Thymus (tissue), 11 donors: ENCODE measurements at regions not wholly inside any gene's neighbourhood (a gene's known extent, or its start where the extent isn't known, plus 50 kb on each side); places are given as distances from the start of the nearest gene placed in this dataset.

Source experiments
- DNase-seq, 9 donors: peaks; one replicate each; pipeline ENCODE4 v3.0.0-alpha.2; 2013; ENCODE audit warnings: low spot score in 9 of 9, low read depth in 6 of 9, missing footprints in 1 of 9
- H3K27ac ChIP-seq, 2 donors: one replicate each; pipeline ENCODE4 v1.5.1; 2013; ENCODE audit warnings: control low read depth in 1 of 2, low read depth in 1 of 2, low read length in 1 of 2, mild to moderate bottlenecking in 1 of 2, moderate library complexity in 1 of 2
- H3K27me3 ChIP-seq, 2 donors: one replicate each; pipeline ENCODE4 v1.5.1; 2013; ENCODE audit warnings: low read length in 1 of 2; ENCODE audit not compliant: control insufficient read depth in 2 of 2, insufficient read depth in 1 of 2
- H3K36me3 ChIP-seq, 2 donors: one replicate each; pipeline ENCODE4 v1.5.1; 2013; ENCODE audit warnings: low read length in 1 of 2, mild to moderate bottlenecking in 1 of 2, moderate library complexity in 1 of 2; ENCODE audit not compliant: control insufficient read depth in 2 of 2, insufficient read depth in 2 of 2
- H3K4me1 ChIP-seq, 2 donors: one replicate each; pipeline ENCODE4 v1.5.1; 2013; ENCODE audit warnings: low read length in 2 of 2; ENCODE audit not compliant: control insufficient read depth in 2 of 2, insufficient read depth in 2 of 2
- H3K4me3 ChIP-seq, 2 donors: one replicate each; pipeline ENCODE4 v1.5.1; 2013; ENCODE audit warnings: low read length in 2 of 2, control low read depth in 1 of 2, mild to moderate bottlenecking in 1 of 2
- H3K9me3 ChIP-seq, 2 donors: one replicate each; pipeline ENCODE4 v1.5.1; 2013; ENCODE audit warnings: low read length in 1 of 2, mild to moderate bottlenecking in 1 of 2; ENCODE audit not compliant: control insufficient read depth in 2 of 2, insufficient read depth in 1 of 2
- WGBS: extraction: QIAGEN DNeasy Blood & Tissue Kit; methylation state at CpG from one replicate; pipeline ENCODE4 v1.1.7; 2013; 5-methylcytosine and 5-hydroxymethylcytosine counted together
- donor health status: healthy.

- Histone ChIP-seq H3K27ac (no peak overlapping the region), H3K9me3 (no peaks in the 10 kb centered on the region), H3K4me1 (no peaks in the 10 kb centered on the region), H3K36me3 (no peaks in the 10 kb centered on the region), H3K27me3 (peaks cover 0 to 9% of the 10 kb centered on the region in 2 donors), H3K4me3 (no peak overlapping the region)
- WGBS = 90% methylated on average over 2 of the region's 2 CpGs
- DNase-seq = no peak
Measured at GRCh38 chr10:29144126-29144525, 144.7 kb upstream of the LYZL1 start.

GRCh38 chr10:29146311-29147100 lies 142.4 kb upstream of the LYZL1 start:
- WGBS = 91% methylated on average over 3 of the region's 3 CpGs
- no peak for DNase-seq
- H3K9me3 ChIP-seq = no peaks in the 10 kb centered on the region
- H3K27me3 ChIP-seq = peaks cover 0 to 9% of the 10 kb centered on the region in 2 donors
- no peak overlapping the region for H3K4me3 ChIP-seq
- no peaks in the 10 kb centered on the region for H3K4me1 ChIP-seq
- no peaks in the 10 kb centered on the region for H3K36me3 ChIP-seq
- H3K27ac ChIP-seq = no peak overlapping the region

- Histone ChIP-seq H3K36me3 (no peaks in the 10 kb centered on the region), H3K9me3 (no peaks in the 10 kb centered on the region), H3K4me3 (no peak overlapping the region), H3K27me3 (no peaks in the 10 kb centered on the region), H3K27ac (no peak overlapping the region), H3K4me1 (no peaks in the 10 kb centered on the region)
- DNase-seq = no peak
- 91% methylated on average over 5 of the region's 5 CpGs for WGBS
Measured at GRCh38 chr10:29150010-29150409, 138.9 kb upstream of the LYZL1 start.

GRCh38 chr10:29151005-29151404 lies 137.9 kb upstream of the LYZL1 start:
- Histone ChIP-seq H3K4me1 (no peaks in the 10 kb centered on the region), H3K27ac (no peak overlapping the region), H3K36me3 (no peaks in the 10 kb centered on the region), H3K27me3 (no peaks in the 10 kb centered on the region), H3K9me3 (no peaks in the 10 kb centered on the region), H3K4me3 (no peak overlapping the region)
- DNase-seq = no peak
- 100% methylated on average over 1 of the region's 1 CpG for WGBS

GRCh38 chr10:29157321-29157720 lies 131.5 kb upstream of the LYZL1 start:
- H3K27me3 ChIP-seq = no peaks in the 10 kb centered on the region
- no peak overlapping the region for H3K4me3 ChIP-seq
- no peak overlapping the region for H3K27ac ChIP-seq
- WGBS = 86% methylated on average over 2 of the region's 2 CpGs
- no peaks in the 10 kb centered on the region for H3K36me3 ChIP-seq
- no peak for DNase-seq
- no peaks in the 10 kb centered on the region for H3K4me1 ChIP-seq
- no peaks in the 10 kb centered on the region for H3K9me3 ChIP-seq

- no peaks in the 10 kb centered on the region for H3K36me3 ChIP-seq
- no peak overlapping the region for H3K4me3 ChIP-seq
- no peak overlapping the region for H3K27ac ChIP-seq
- no peaks in the 10 kb centered on the region for H3K4me1 ChIP-seq
- DNase-seq = no peak
- no peaks in the 10 kb centered on the region for H3K9me3 ChIP-seq
- WGBS = 95% methylated on average over 4 of the region's 4 CpGs
- no peaks in the 10 kb centered on the region for H3K27me3 ChIP-seq
Measured at GRCh38 chr10:29158066-29158465, 130.8 kb upstream of the LYZL1 start.

- DNase-seq = no peak
- 94% methylated on average over 7 of the region's 7 CpGs for WGBS
- no peaks in the 10 kb centered on the region for H3K4me1 ChIP-seq
- no peak overlapping the region for H3K27ac ChIP-seq
- H3K4me3 ChIP-seq = no peak overlapping the region
- no peaks in the 10 kb centered on the region for H3K9me3 ChIP-seq
- H3K27me3 ChIP-seq = no peaks in the 10 kb centered on the region
- no peaks in the 10 kb centered on the region for H3K36me3 ChIP-seq
Measured at GRCh38 chr10:29160150-29160617, 128.7 kb upstream of the LYZL1 start.

- Histone ChIP-seq H3K27me3 (no peaks in the 10 kb centered on the region), H3K4me1 (no peaks in the 10 kb centered on the region), H3K27ac (peak overlapping the region in 1 of 2 donors; percentile 30), H3K36me3 (no peaks in the 10 kb centered on the region), H3K9me3 (no peaks in the 10 kb centered on the region), H3K4me3 (no peak overlapping the region)
- WGBS = 90% methylated on average over 2 of the region's 2 CpGs
- peak in 1 of 9 donors; percentile 2 for DNase-seq
Measured at GRCh38 chr10:29163746-29164145, 125.1 kb upstream of the LYZL1 start.

GRCh38 chr10:29166713-29167112 lies 122.2 kb upstream of the LYZL1 start:
- DNase-seq = no peak
- Histone ChIP-seq H3K27me3 (no peaks in the 10 kb centered on the region), H3K9me3 (no peaks in the 10 kb centered on the region), H3K4me1 (no peaks in the 10 kb centered on the region), H3K27ac (no peak overlapping the region), H3K36me3 (no peaks in the 10 kb centered on the region), H3K4me3 (no peak overlapping the region)
- 89% methylated on average over 4 of the region's 4 CpGs for WGBS
